HG03175 (cell line): ENCODE measurements at regions not wholly inside any gene's neighbourhood (a gene's known extent, or its start where the extent isn't known, plus 50 kb on each side); places are given as distances from the start of the nearest gene placed in this dataset.
"Not testable (repeated sequence)": the region's sequence is repeated elsewhere in the genome, so short reads cannot be mapped to it uniquely, and the experiment has no call there.

ENCODE experiments used
- ATAC-seq: cut with Tn5 transposase; IDR thresholded peaks from one replicate; pipeline ENCODE4 v1.9.1; 2021; ENCODE audit warnings: mild to moderate bottlenecking, moderate library complexity; ENCODE audit not compliant: unreplicated experiment

DNA sequence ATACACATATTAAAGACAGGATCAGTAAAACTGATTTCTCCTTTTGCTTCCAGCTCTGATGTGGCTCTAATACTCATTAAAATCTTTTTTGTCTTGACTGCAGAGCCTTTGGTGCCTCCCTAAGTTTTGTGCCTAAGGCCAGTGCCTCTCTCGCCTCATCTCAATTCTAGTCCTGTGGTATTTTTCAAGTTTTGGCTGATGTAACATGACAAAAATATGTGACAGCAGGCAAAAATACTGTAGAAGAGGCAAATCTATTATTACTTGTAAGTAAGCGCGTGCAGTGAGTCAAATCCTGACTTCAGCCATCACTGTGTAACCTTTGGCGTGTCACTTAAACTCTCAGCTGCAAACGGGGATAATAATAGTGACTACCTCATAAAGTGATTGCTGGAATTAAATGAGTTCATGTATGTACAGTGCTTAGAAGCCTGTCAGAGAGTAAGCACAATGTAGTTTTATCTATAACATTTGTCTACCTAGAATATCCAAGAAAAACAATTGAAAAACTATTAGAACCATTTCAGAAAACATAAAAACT is 74.0 kb downstream of the MAB21L3 start:
- no peak for ATAC-seq

DNA sequence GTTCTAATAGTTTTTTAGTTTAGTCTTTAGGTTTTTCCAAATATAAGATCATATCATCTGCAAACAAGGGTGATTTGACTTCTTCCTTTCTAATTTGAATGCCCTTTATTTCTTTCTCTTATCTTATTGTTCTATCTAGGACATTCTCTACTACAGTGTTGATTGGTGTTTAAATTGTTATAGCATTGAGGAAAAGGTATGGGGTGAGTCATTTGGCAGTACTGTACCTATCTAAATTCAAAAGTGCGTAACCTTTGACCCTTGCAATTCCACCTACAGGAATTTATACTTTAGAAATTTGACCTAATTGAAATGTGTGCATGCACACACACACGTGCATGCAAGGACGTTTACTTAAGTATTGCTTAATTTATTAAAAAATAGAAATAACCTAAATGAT is 78.3 kb downstream of the MAB21L3 start:
- ATAC-seq: no peak

DNA sequence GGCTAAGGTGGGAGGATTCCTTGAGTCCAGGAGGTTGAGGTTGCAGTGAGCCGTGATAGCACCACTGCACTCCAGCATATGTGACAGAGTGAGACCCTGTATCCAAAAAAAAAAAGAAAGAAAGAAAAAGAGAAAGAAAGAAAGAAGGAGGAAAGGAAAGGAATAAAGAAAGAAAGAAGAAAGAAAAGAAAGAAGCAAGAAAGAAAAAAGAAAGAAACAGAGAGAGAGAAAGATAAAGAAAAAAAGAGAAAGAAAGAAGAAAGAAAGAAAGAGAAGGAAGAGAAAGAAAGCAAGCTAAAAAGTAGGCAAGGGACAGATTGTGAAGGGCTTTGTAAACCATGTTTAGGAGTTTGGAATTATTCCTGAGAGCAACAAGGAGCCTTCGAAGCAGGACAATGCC is 80.1 kb downstream of the MAB21L3 start:
- ATAC-seq: no peak

DNA sequence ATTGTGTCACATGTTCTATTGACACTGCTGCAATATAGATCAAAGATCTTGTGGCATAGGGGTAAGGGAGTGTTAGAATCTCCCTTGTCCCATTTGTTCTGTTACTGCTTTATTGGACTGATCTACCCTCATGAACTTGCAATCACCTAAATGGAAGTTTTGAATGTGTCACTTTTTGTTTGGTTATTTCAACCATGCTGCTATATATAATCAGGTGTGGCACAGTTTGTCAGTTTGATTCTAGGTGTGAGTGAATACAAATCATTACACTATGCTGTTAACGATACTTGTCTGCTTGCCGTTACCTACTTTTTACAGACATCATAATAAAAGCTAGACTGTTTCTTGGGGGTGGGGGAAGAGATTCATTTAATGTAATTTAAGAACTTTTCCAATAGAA is 82.6 kb downstream of the MAB21L3 start:
- ATAC-seq: no peak

DNA sequence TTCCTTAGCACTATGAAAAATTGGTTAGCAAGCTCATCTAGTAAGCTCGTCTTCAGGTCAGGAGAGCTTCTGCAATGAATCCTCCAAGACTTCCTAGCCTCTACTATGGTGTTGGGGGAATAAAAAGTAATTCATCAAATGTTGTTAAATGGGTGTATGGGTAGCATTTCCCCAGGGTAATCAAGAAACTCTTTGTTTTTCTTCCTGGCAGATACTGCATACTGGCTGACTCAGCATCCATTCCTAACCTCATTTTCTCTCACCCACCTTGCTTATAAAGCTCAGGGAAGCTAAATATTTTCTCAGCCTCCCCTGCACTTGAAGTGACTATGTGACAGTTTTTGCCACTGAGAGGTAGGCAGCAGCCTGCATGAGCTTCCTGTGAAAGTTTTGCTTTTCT is 83.4 kb downstream of the MAB21L3 start:
- ATAC-seq: no peak

DNA sequence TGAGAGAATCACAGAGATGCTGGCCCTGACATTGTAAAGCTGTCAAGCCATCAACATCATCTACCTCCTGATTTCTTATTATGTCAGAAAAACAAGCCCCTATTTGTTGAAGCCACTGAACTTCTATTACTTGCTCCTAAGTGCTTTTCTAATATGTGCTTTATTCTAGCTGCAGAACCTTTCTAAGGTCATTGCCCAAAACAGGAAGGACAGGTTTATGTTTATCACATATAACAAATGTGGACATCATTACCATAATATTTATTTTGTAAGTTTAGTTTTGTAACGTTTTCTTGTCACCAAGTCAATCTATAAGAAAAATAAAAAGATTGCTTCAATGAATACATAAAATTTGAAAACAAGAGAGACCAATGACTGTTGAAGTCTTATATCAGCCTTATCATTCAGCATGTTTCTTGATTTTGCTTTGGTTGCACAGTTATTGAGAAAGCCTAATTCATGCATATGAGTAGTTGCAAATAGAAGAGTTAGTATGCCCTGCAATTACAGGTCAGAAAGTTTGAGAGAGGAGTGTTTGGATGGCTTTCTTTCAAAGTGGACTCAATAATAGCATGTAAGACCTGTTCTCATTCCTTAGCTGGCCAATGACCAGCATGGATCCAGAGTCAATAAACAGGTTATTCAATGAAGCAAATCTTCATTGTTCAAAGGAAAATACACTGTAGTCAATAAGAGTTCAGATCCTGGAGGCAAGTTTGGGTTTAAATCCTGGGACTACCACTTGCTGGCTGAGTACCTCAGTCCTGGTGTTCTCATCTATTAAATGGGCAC is 84.1 kb downstream of the MAB21L3 start:
- ATAC-seq: no peak

DNA sequence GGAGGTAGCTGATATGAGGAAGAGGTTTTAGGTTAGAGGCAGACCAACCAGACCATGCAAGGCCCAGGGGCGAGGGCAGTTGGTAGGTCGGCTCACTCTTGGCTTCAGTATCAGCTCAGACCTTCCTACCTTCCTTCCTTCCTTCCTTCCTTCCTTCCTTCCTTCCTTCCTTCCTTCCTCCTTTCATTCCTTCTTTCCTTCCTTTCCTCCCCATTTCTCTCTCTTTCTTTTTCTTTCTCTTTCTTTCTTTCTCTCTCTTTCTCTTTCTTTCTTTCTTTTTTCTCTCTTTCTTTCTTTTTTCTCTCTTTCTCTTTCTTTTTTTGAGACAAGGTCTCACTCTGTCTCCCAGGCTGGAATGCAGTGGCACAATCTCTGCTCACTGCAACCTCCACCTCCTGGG is 89.1 kb downstream of the MAB21L3 start:
- not testable (repeated sequence) for ATAC-seq

DNA sequence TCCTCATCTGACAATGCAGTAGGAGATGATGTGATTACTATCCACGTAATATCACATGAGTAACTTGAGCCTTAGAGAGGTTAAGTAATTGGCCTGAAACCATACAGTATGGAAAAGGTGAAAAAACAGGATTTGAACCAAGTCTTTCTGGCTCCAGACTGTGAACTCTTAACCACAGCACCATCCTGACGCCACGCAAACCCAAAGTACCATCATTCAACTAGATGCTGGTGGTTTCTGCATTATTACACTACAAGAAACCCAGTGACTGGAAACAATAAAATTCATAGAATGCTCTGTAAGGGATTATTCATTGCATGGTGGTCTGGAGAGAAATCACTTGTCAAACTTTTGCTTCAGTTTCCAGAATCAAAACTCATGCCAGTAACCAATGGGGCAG is 90.7 kb downstream of the MAB21L3 start:
- ATAC-seq: no peak

DNA sequence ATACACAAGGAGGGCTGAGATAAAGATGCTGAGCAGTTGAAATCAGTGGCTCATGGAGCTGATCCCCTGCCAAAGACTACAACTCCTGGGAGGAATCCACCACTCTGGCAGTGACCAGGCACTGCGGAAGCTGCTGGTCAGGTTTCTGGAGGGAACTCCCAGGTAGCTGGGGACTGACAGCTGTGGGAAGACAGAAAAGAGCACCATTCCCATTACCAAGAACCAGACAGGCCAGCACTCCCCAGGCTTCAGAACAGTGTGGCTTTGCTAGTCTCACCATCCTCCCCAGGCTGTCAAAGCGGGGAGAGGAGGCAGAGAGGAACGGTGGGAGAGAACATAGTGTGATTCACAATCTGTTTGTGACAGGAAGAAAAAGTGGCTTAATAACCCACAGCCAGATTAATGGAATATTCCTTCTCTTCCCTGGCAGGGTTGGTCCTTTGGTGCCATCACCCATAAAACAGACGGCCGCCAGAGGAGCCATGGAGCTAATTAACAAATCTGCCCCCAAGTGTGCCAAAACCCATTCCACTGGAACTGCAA is 92.1 kb downstream of the MAB21L3 start:
- no peak for ATAC-seq

DNA sequence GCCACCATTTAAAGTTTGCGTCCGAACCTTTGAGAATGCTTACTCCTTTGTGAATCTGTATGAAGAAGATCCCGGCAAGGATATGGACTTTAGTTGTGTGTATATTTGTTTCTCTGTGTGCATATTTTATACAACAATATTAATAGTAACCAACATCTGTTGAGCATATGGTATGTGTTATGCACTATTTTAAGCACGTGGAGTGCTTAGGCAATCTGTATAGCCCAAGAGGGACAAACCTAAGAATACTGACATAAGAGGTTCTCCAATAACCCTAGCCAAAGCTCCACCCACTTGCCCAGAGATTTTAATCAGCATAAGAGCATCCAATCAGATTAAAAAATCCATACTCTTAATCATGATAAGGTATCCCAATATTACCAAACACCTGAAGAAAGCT is 92.7 kb downstream of the MAB21L3 start:
- no peak for ATAC-seq

DNA sequence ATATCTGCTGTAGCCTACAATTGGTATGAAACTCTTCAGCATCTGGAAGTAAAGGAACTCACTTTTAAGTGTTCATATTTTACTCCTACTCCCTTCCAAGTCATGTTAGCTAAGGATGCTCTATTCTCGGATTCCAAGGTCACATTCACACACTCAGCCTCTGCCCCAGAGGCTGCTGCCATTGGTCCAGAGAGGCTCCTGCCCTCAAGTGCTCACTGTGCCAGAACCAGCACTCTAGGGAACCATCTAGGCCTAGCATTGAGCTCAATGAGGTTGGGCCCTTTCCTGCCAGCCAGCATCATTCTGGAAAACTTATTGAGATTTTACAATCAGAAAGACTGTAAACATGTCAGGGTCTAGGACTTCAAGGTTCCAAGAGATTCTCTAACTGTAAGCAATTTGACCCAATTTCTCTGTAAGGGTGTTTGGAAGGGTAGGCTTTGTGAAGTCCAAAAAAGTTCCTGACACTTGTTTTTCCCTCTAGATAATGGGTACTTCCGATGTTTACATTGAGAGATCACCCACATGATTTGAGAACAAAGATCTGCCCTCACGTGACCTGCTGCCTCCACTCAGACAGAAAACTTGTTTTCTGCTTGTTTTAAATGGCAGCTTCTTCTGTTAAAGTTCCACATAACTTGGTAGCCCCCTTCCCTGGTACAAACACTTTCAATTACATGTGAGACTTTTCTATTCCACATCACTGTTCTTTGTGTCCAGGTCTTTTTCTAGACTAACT is 94.9 kb downstream of the MAB21L3 start:
- no peak for ATAC-seq

DNA sequence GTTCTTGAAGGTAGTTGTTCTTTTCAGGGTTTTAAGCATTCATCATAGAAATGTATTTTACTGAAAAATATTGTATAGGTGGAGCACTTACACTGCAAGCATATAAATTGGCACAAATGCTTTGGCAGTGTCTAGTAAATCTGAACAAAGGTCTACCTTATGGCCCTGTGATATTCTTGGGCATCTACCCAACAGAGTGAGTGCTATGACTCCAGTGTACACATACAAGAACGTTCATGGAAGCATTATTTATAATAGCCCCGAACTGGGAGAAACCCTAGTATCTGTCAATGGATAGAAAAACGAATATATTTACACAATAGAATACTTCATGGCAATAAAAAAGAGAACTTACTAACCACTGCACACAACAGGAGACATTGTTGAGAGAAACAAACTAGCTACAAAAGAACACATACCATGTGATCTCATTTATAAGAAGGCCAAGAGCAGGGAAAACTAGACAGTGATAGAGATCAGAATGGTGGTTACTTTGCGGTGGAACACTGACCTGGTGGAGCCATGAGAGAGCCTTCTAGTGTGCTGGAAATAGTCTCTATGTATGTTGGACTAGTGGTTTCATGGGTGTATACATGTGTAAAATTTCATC is 96.0 kb downstream of the MAB21L3 start:
- ATAC-seq: no peak

DNA sequence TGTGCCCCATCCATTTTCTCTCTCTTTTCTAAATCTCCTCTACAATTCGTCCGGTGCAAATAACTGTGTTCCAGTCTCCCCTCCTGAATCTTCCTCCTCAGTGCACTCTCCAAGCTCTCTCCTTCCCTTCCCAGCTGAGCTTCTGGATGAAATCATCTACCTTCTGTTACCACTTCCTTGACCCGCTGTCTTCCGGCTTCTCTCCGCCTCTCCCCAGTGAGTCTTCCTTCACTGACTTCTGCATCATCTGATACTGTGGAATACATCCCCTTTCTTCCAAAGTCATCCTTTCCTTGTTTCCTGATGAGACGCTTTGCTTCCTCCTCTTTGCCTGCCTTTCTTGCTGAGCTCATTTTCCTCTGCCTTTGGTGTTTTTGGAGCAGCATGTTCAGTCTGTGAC is 96.9 kb downstream of the MAB21L3 start:
- no peak for ATAC-seq

DNA sequence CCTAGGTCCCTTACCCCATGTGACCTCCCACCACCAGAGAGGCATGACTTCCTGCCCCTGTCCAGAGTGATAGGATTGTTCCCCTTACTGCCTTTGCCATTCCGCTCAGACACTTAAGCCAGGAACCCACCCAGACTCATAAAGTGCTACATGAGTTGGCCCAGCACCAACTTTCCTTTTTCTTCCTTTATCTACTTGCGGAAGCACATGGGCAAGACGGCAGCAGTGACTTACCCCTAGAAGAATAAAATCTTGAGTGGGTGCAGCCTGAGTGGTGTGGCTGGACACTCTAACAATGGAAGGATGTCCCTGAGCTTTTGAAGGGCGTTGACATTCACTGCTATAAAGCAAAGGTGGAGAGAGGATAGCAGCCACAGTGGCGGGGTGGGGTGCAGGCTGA is 100.1 kb downstream of the MAB21L3 start:
- ATAC-seq: no peak

DNA sequence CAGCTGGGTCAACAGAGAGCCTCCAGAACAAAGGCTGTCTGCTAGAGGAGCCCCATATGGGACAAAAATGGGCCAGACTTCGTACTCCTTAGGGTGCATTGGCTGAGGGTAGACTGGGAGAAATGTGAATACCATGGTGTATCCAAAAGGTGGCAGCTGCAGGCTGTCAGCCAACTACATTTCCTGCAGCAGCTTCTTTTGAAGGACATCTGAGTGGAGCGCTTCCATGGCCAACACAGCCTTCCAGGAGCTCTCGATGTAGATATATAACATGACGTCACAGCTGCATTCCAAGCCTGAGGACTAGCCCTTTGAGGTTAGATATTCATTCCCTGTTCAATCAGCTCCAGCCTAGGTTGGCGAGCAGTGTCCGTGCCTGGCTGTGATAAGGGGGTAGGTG is 107.7 kb downstream of the MAB21L3 start:
- ATAC-seq: no peak

DNA sequence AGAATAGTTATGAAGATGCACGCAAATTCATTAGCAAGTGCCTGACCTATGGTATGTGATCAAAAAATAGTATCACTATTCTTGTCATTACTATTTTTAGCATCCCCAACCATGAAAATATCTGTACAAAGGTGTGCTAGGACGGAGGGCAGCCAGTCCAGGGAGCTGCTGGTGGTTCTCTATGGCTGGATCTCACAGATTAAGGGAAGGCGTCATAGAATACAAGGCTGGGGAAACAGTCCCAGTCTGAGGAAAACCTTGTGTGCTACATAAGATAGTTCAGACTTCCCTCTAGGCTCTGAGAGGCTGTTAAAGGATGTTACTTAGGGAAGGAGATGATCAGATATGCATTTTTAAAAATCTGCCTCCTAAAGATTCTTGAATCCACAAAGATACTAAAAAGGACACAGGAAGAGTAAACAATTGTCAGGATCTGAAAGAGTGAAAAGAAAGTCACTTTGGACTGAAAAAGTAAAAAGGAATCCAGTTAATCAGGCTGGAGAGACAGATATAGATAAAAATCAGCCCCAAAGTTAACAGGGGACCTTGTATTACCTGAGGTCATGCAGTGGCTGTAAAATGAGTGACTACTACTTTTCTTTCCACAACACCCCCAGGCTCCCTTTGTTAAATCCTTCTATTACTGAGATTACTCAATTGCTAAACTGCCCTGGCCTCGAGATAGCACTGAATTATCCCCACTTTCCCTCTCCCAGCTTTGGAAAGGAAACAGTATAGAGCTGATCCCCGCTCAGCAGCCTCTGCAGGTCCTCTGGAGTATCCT is 108.6 kb downstream of the MAB21L3 start:
- ATAC-seq: no peak

DNA sequence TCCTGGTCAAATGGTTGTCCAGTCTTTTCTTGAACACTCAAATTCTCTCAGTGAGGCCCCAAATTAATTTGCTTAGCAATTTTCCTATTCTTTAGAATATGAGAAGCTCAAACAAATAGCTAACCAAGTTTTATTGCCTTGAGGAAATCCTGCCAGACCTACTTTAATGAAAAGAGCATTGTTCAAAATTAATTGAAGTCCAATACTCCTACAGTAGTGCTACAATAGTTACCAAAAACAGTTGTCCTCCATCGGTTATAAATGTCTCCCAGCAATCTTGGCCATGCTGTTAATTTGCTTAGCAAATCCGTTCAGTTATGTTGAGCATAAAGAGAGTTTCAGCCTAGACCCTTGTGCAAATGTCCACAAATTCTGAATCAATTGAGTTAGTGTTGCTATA is 112.9 kb downstream of the MAB21L3 start:
- ATAC-seq: no peak

DNA sequence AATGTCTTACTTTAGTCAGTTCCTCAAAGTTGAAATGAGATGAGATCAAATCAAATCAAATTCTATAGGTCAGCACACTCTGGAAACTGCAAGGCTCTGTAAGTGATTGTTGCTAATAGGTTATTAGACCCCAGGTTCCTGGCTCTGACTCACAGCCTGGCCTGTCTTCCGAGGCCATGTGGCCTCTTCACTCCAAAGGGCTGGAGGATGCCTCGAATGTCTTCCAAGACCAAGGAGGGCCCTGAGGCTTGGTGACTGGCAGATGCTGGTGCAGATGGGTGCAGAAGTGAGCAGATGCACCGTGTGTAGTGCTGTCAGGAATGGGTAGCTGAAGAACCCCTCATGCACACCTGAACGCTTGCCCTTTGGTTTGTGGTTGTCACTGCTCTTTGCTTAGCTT is 113.4 kb downstream of the MAB21L3 start:
- no peak for ATAC-seq

DNA sequence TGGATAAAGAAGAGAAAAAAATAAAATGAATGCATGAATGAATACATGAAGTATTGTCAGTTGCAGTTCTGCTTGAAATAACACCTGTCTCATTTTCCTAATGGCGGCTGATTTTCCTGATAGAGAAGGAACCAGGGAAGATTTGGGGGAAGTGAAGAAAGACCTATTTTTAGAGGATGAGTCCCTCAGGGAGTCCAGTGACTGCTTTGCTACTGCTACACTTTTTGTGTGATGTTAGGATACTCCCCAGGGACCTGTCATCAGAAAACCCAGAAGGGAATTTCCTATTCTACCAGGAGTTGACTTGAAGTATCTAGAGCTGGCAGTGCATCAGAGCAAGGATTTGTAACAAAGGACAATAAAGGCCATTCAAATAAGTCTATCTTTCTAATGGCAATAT is 114.8 kb downstream of the MAB21L3 start:
- ATAC-seq: no peak

DNA sequence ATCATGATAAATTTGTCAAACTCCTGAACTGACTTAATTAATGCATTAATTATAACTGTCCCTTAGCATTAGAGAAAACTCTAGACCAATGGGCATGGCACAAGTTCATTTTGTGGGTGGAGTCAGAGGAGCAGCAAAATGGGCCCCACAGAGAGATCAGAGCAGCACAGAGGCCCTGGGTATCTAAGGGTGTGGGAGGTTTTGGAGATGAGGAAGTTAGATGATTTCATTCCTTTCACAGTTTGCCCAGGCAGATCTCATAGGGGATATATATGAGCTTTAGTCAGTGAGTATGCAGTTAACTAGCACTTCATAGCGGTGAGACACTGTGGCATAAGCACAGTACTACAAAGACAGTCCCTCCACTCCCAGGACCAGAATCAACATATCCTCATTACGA is 117.3 kb downstream of the MAB21L3 start:
- ATAC-seq: no peak

DNA sequence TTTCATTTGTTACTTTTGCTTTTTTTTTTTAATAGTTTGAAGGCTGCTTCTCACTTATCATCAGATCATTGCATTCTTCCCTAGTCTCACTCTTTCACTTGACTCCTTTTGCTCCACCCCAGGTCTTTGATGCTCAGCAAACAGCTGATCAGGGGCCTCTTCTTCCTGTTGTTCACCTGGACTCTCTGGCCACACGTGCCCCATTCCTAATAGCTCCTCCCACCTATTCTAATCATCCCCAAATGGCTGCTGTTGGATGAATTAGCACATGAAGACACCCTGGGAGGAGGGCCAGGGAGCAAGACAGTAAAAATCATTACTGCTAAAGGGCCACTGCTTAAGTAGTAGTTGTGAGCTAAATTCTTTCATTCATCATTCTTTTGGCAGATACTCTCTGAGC is 119.5 kb downstream of the MAB21L3 start:
- no peak for ATAC-seq
